PFSK-1 (cell line): ENCODE measurements at regions not wholly inside any gene's neighbourhood (a gene's known extent, or its start where the extent isn't known, plus 50 kb on each side); places are given as distances from the start of the nearest gene placed in this dataset.

ENCODE experiments used
- POLR2AphosphoS5 ChIP-seq: IDR thresholded peaks from 2 replicates; pipeline ENCODE4 v1.6.1; 2012; ENCODE audit warnings: low read depth, mild to moderate bottlenecking, control low read depth, low read length, moderate library complexity
- REST ChIP-seq, 2 experiments: IDR thresholded peaks; 2 replicates each; pipeline versions ENCODE4 v1.6.1 to v1.8.0; 2011 to 2012; ENCODE audit warnings: low read depth in 2 of 2, low read length in 2 of 2, control low read depth in 1 of 2, inconsistent platforms in 1 of 2, mild to moderate bottlenecking in 1 of 2, moderate library complexity in 1 of 2; ENCODE audit not compliant: insufficient read depth in 1 of 2
- SIN3A ChIP-seq: IDR thresholded peaks from 2 replicates; pipeline ENCODE4 v1.6.1; 2012; ENCODE audit warnings: mild to moderate bottlenecking, low read length, moderate library complexity, borderline replicate concordance; ENCODE audit not compliant: insufficient read depth

- TF ChIP-seq POLR2AphosphoS5 (no peak), SIN3A (no peak), REST (IDR thresholded peaks at IDR 0.05; ENCODE audit: insufficient read depth in 1 of 2, low read depth in 2 of 2, low read length in 2 of 2) (no peak)
Observed at GRCh38 chr2:139631966-139632365, 851.8 kb upstream of the NXPH2 start.
